Stimulated activated CD4-positive, alpha-beta T cell treated with anti-CD3 and anti-CD28 coated beads, Interleukin-1b, Interleukin-23, amount 100 ng/mL, for 48 hours (primary cell): ENCODE measurements at regions not wholly inside any gene's neighbourhood (a gene's known extent, or its start where the extent isn't known, plus 50 kb on each side); places are given as distances from the start of the nearest gene placed in this dataset.

Experiments used
- DNase-seq: peaks from one replicate; pipeline ENCODE4 v3.0.0-alpha.2; 2020

DNA sequence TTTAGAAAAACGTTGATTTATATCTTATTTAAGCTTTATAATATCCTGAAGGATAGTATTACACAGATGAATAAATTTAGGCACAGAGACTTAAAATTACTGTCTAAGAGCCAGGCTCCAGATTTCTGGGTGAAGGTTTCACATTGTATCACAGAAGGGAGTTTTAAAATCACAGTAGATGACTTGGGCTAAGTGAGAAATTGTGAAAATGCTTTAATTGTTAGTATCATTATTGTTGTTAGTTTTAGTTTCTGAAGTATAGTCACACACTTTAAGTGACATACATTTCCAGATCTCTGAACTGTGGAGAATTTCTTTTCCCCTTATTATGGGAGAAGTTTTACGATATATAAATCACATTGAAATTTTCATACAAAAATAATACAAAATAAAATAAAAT, 83.5 kb downstream of the NDUFS5 start:
- DNase-seq = no peak

DNA sequence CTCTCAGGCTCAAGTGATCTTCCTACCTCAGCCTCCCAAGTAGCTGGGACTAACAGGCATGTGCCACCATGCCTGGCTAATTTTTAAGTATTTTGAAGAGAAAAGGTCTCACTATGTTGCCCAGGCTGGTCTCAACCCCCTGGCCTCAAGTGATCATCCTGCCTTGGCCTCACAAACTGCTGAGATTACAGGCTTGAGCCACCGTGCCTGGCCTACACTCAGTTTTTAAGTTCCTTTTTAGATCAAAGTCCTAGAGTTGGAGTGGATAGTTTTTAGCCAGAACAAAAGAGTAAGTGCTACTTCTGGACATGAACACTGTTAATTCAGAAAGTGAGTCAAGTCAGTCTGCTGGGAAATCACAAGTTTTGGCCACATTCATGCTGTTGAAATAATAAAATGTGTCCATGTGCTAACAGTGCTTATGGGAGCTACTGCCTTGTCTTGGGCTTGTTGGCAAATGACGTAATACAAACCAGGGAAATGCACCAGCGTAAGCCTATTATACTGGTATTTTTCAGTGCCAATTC, 84.2 kb downstream of the NDUFS5 start:
- no peak for DNase-seq

DNA sequence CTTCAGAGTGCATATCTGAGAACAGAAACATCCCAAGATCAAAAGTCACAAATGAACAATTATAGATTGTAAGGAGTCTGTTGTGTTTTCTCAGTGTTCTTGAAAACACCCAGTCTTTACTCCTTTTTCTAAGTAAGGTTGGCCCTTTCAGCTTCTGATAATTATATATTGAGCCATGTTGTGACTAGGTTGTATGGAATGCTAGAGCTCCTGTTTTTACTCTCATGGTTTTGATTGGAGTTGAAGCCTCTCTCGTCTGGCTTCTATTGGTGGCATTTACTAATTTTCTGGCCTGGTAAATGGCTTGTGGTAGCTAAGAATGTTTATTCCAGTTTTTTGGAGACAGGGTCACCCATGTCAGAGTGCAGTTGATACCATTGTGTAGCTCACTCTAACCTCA, 84.7 kb downstream of the NDUFS5 start:
- no peak for DNase-seq

DNA sequence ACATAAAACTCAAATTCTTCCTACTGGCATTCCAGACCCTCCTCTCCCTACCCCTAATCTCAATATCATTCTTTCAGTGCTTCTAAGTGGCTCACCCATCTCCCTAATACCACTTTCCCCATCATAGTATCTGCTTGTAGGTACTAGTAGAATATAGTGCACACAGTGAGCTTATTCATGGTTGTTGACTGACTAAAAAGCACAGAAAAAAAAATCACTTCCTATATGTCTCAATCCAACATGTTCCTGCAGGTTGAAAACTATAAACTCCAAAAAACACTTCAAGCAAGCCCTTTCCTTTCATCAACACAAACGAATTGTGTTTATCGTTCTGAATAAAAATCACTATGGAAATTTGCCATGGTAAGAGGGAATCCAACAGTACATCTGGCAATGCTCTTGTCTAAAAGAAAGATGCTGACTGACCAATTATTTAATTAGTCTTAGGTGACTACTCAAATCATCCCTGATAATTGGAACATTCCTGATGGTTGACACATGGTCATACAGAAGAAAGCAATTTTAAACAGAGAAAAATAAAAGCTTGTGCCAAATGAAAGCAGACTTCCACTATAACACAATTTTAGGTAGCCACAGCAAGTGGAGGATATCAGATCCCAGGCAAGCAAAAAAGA, 87.1 kb downstream of the NDUFS5 start:
- no peak for DNase-seq

DNA sequence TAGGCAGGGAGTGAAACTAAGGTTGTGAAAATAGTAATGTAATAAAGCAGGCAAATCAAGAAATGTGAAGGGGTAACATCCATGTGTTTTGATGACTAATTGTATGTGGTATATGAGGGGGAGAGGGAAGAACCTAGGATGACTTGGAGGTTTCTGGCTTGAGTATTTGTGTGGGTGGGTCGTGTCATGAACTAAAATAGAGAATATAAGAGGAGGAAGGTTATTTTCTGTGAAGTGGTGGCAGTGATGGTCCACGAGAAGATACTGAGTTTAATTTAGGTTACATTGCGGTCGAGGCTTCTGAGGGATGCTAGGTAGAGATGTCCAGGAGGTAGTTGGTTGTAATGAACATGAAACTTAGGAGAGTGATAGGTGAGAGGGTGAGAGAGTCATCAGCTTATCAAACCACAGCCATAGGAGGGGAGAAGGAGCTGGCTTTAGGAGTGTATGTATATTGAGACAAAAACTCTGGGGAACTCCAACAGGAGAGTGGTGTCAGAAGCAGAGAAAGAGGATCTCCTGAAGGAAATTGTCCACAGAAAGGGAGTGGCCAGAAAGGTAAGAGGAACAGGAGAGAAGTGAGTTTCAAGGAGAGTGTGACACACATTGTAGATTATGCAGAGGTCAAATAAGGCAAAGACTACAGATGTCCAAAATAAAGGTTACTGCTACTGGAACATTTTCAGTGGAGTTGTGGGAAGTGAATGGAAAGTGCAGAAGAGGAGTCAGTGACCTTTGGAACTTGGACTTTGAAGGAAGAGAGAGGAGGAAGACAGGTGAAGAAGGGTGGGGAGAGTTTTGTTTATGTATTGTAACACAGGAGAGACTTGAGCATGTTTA, 89.0 kb upstream of the MACF1 start:
- DNase-seq = peak; percentile 5

DNA sequence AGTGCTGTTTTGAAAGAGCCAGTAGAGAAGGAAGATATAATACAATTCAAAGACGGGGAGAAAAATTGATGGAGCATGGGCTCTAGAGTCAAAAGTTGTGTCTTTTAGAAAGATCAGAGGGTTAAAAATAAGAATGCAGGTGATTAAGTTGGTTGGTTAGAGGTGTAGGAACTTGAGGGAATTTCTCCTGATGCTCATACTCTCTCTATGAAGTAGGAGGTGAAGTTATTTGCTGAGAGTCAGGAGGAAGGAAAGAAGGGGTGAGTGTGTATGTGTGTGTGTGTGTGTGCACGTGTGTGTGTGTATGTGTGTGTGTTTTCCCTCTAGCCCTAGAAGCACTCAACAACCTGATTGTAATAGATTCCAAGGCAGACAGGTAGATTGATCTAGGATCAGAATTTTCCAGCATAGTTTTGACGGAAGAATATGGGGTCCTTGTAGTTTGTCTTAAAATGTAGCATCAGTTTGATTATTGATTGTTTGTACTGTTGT, 88.3 kb upstream of the MACF1 start:
- no peak for DNase-seq

DNA sequence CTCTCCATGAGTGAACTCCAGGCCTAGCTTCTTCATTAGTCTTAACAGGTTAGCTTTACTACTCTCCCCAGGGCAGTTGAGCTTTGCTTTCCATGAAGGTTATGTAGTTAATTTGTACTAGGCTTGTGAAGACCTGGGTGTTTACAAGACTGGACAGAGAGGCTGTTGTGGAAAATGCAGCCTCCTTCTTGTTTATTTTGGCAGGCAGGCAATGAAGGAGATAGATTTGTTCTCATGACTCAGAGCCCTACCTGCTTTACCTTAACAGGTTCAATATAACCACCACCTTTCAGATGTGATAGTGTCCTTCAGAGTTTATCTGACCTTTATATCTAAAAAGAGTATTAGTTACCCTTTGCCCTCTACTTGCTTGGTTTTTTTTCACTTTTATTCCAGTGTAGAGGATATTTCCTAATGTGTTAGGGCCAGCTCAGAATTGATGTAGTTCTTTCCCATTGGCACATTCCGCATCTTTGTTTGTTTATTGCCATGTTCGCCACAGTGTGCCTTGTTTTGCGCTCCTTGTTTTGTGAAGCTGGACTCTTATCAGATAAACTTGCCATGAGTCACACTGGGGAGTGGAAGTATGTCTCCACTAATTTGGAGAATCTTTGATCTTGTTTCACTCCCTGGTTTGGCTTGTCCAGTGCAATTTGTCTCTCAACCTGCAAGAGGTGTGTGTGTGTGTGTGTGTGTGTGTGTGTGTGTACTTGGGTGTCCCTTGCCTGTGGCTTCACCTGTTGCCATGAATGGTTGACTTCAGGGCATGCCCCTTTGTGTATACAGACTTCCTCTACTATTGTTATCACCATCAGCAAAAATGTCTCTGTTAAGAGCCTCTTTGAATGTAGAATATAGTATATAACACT, 87.4 kb upstream of the MACF1 start:
- no peak for DNase-seq

DNA sequence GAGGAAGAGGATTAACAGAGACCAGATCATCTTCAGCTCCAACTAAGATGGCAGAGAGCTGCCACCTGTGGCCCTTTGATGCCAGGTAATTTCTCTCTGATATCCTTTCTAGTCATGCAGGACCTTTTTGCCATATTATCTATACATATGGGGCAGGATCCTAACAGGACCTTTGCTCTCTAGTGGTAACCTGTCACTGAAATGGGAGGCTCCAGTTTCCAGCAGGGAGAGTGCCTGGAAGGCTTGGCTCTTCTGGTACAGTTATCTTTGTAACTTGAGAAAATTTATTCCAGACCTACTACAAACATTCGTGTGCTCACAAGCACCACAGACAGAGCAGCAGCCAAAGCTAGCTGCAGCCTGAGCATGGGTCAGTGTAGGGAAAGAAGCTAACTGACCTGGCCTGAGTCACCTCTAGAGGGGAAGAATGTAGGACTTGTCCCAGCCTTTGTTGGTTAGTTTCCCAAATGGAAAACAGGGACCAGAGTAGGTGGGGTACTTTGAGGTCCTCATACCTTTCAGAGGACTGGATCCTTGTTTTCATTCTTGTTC, 86.5 kb upstream of the MACF1 start:
- no peak for DNase-seq

DNA sequence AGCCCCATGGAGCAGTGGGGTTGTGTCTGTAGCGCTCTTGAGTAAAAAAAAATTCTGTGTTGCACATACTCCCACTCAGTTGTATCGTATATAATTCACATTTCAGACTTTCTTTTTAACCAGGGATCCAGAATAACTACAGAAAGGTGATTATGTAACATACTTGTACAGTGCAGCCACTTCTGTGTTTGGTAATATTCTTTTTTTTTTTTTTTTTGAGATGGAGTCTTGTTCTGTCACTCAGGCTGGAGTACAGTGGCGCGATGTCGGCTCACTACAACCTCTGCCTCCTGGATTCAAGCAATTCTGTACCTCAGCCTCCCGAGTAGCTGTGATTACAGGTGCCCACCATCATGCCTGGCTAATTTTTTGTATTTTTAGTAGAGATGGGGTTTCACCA, 82.4 kb upstream of the MACF1 start:
- no peak for DNase-seq

DNA sequence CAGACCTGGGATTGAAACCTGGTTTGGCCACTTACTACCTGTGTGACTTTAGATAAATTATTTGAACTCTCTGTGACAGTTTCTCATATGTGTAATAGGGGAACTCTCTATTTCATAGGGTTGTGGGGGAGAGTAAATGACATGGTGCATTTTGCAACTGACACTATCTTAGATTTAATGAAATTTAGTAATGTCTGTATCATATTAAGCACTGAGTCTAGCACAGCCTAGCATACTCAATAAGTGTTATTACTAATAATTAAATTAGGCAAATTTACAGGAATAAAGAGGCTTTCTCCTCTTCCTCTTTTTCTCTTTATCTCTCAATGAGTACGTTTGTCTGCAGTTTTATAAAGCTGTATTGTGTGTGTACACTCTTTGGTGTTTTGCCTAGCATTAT, 80.2 kb upstream of the MACF1 start:
- DNase-seq = no peak

DNA sequence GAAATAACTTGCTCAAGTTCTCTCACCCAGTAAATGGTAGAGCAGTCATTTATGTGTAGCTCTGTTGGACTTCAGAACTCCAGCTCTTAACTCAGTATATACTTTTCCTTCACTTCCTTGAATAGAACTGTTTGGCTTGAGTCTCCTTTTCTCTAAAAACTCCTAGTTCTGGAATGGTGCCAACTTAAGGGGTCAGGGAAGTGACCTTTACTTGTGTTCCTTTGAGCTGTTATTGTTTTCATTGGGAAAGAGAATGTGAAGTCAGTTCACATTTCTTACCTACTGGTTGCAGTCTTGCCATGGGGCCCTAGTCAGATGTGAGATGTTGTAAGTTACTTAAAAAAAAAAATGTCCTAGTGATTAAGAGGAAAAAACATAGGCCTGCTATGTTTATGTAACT, 77.0 kb upstream of the MACF1 start:
- DNase-seq = no peak

DNA sequence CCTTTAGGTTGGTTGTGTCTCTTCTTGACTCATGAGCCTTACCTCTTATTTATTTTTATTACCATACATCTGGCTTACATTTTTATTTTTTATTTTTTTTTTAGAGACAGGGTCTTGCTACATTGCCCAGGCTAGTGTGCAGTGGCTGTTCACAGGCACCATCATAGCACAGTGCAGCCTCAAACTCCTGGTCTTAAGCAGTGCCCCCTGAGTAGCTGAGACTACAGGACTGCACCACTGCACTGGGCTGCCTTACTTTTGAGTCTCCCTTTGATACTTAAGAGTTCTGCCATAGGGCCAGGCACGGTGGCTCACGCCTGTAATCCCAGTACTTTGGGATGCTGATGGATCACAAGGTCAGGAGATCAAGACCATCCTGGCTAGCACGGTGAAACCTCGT, 76.4 kb upstream of the MACF1 start:
- DNase-seq = no peak

DNA sequence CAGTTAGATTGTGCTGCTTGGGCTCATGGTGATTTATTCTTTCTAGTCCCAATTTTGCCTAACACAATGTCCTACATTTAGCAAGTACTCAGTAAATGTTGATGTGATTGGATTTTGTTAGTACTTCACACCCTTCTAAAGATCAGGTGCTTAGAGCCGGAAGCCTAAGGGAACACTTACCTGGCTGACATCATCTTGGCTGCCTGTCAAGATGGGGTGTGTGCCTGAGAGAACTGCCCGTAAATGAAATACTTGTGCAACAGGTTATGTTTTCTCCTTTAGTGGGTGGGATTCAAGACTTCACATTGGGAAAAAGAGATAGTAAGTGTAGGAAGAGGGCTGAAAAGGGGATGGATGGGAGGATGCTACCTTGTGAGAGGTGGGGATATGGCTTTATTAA, 75.5 kb upstream of the MACF1 start:
- no peak for DNase-seq

DNA sequence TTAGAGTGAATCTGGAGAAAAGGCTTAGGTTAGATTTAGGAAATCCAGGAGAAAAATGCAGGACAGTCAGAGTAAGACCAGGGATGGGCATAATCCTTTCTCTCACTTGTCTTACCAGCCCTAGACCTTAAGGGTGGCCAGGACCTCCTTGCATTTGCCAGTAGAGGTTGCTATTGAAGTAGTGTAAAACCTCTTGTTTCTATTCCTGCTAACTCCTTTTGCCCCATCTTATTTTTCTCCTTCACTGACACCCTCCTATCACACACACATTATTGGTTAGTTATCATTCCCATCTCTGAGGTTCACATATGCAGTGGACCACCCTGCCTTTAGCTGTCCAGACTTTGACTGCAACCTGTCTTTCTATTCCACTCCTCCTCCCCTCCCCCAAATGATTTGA, 75.0 kb upstream of the MACF1 start:
- no peak for DNase-seq

DNA sequence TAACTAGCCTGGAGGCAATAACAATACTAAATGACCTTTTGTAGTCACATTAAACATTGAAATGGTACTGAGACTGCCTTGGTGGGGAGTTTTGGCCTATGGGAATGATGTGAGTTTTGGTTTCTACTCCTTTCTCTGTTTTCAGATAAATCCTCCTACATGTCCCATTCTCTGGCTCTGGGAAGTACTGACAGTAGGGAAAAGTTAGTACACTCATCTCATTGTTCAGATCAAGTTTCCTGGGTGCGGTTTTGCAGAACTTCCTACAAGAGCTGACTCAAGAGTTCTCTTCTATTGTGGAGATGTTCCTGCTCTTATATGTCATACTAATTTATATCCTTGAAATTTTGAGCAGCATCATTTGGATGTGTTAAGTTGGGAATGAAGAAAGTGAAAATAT, 74.2 kb upstream of the MACF1 start:
- no peak for DNase-seq

DNA sequence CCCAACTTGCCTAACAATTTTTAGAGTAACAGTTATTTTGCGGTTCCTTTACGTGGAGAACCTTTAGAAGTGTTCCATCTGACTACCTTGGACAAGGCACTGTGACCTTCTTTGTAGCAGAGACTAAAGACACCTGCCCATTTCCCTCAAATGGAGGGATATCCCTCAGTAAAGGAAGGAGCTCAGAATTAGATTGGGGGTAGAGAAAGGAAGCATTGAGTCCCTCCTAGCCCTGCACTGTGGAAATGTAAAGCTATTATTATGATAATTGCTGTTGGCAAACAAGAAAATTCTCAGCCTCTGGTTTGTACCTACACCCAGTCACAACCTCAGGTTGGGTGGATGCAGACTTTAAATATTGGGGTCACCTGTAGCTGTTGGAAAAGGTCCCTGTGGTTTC, 72.6 kb upstream of the MACF1 start:
- DNase-seq = no peak

DNA sequence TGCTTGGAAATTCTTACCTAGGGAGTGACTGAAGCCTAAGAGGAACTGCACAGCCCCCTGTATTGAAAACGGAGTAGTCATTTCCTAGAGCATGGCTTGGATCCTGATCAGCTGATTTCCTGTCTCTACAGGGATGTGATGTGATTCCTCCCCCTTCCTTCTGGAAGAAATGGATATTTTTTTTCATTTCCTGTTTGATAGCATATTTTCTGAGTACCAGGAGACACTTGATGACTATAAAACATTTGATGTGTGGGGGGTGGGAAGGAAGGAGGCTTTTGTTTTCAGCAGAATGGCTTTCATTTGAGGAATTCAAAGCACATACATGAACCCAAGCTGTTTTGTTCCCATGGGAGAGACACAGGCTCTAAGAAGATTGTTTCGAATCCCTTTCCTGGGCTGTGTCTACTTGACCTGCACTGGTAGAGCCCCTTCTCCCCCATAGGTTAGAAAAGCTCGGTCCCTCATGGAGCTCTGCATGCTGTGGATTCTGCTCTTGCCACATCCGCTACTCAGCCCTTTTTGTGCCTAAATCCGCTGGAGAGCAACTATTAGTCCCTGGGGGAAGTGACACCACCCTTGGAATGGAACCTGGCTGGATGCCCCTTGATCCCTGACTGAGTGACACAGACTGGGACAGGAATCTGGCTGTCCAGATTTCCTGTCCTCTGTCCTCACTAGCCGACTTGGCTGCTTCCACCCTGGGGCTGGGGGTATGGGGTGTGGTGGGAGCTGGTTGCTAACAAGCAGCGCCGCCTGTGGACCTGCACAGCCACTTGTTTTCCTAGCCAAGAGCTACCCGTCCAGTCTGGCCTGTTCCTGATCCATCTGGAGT, 71.8 kb upstream of the MACF1 start:
- DNase-seq = no peak

DNA sequence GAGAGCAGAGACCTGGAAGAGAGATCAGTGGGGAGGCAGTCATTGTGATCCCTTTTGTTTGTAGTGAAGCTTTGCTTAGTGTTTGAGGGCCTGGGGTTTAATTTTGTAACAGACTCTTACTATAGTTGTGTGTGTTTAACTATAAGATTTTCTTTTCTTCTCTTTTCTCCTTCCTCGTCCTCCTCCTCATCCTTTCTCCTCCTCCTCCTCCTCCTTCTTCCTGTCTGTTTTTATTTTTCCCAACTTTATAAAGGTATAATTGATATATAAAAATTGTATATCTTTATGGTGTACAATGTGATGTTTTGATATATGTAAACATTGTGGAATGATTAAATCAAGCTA, 71.2 kb upstream of the MACF1 start:
- no peak for DNase-seq

DNA sequence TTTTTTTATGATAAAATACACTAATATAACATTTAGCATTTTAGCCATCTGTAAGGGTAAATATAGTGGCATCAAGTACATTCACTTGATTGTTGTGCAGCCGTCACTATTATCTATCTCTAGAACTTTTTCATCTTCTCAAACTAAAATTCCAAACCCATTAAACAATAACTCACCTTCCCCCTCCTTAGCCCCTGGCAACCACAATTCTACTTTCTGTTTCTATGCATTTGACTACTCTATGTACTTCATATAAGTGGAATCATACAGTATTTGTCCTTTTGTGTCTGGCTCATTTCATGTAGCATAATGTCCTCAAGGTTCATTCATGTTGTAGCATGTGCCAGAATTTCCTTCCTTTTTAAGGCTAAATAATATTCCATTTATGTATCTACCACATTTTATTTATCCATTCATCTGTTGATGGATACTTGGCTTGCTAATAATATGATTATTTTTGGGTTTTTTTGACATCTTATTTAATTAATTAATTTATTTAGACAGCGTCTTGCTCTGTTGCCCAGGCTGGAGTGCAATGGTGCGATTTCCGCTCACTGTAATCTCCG, 69.6 kb upstream of the MACF1 start:
- no peak for DNase-seq

DNA sequence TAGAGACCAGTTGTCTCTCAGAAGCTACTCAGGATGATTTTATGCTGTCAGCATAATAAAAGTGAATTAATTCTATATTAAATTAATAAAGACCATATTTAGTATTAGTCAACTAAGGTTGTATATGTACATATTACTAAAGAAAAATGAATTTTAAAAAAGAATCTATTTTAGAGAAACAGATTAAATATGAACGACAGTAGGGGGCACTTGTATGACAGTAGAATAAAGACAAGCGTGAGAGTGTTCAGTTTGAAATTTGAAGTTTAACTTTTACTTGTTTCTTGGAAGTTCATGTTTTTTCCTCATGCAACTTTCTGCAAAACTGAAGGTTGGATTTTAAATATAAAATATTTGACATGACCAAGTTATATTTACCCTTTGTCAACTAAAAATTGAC, 67.9 kb upstream of the MACF1 start:
- no peak for DNase-seq

DNA sequence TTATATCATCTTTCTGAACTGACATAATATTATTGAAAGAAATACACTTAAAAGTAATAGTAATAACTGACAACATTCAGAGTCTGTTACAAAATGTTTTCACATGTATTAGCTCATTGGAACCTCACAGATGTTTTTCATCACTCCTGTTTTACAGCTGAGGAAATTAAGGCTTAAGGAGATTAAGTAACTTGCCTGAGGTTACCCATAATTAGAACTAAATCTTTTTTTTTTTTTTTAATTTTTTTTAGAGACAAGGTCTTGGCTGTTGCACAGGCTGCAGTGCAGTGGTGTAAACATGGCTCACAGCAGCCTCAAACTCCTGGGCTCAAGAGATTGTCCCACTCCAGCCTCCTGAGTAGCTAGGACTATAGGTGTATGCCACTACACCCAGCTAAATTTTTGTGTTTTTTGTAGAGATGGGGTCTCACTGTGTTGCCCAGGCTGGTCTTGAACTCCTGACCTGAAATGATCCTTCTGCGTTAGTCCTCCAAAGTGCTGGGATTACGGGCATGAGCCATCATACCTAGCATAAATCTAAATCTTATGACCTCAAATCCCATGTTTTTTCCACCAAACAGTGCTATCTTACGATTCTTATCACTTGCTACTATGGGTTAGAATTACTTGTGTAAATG, 64.7 kb upstream of the MACF1 start:
- no peak for DNase-seq
